Activated naive CD8-positive, alpha-beta T cell treated with anti-CD3 and anti-CD28 coated beads, Interleukin-2, amount 10 ng/mL, durations not matched to agents 7 days and 5 days (primary cell): ENCODE measurements at regions not wholly inside any gene's neighbourhood (a gene's known extent, or its start where the extent isn't known, plus 50 kb on each side); places are given as distances from the start of the nearest gene placed in this dataset.

Experiments used
- ATAC-seq: fragments of 150-1000 bp; cut with Tn5 transposase; one replicate; pipeline ENCODE4 v1.10.0; 2021; ENCODE audit warnings: low read depth, moderate library complexity
- POLR2A ChIA-PET: fragments of 350-600 bp; sonication (Branson Sonifier 250); formaldehyde crosslinking; loops from one replicate; lab custom pipeline; 2021; ENCODE audit warnings: antibody characterized with exemption; lab: Charles Lee
- DNase-seq: peaks from one replicate; pipeline ENCODE4 v3.0.0; 2021
- H3K27ac Mint-ChIP-seq: one replicate; pipeline ENCODE4 v1.8.0; 2022; ENCODE audit warnings: mild to moderate bottlenecking, mixed read lengths
- H3K27me3 Mint-ChIP-seq: one replicate; pipeline ENCODE4 v1.8.0; 2022; ENCODE audit warnings: mild to moderate bottlenecking, moderate library complexity, mixed read lengths
- H3K36me3 Mint-ChIP-seq: one replicate; pipeline ENCODE4 v1.8.0; 2021; ENCODE audit warnings: mild to moderate bottlenecking, mixed read lengths
- H3K4me1 Mint-ChIP-seq: one replicate; pipeline ENCODE4 v1.8.0; 2021; ENCODE audit warnings: mixed read lengths
- H3K4me3 Mint-ChIP-seq: one replicate; pipeline ENCODE4 v1.8.0; 2022; ENCODE audit warnings: mild to moderate bottlenecking, moderate library complexity, mixed read lengths
- H3K9me3 Mint-ChIP-seq: one replicate; pipeline ENCODE4 v1.8.0; 2021; ENCODE audit warnings: mixed read lengths

DNA sequence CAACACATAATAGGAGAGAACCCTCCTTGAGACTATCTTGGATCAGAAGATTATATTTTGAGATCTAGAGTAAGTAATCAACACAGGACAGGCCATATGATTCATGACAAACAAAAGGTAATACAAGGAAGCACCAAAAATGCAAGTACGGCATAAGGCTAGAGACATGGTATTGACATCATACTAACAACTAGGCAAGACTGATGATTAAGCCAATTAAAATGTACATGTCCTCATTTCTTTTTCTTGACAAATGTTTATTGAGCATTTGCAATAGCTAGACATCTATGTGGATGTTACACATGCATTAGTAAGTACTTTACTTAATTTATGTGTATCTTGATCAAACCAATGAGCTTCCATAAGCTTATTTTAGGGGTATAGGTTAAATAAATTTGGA is 695.7 kb upstream of the GALNTL6 start:
- no peak for ATAC-seq
- POLR2A ChIA-PET, result no interaction called here
- Mint-ChIP-seq H3K9me3 (peaks cover 2% of the 10 kb centered on the region), H3K27ac (no peak overlapping the region), H3K27me3 (no peaks in the 10 kb centered on the region), H3K36me3 (no peaks in the 10 kb centered on the region), H3K4me3 (no peak overlapping the region), H3K4me1 (no peaks in the 10 kb centered on the region)
- DNase-seq, result no peak

DNA sequence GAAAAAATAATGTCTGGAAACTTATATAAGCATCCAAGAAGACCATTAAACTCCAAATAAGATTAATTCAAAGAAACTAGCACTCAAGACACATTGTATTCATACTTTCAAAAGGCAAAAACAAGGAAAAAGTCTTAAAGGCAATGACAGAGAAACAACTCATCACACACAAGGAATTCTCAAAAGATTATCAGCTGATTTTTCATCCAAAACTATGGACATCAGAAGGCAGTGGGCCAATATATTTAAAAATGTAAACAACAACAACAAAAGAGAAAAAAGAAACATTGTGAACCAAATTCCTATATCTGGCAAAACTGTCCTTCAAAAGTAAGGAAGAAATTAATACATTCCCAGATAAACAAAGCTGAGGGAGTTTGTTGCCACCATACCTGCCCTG is 711.4 kb upstream of the GALNTL6 start:
- H3K4me3 Mint-ChIP-seq, result no peak overlapping the region

GRCh38 chr4:171087089-171087488 is 726.1 kb upstream of the GALNTL6 start:
- no peaks in the 10 kb centered on the region for H3K36me3 Mint-ChIP-seq
- DNase-seq, result no peak
- POLR2A ChIA-PET, result no interaction called here
- no peaks in the 10 kb centered on the region for H3K4me1 Mint-ChIP-seq
- no peaks in the 10 kb centered on the region for H3K27me3 Mint-ChIP-seq
- no peak overlapping the region for H3K4me3 Mint-ChIP-seq
- H3K27ac Mint-ChIP-seq, result no peak overlapping the region
- no peak for ATAC-seq
- H3K9me3 Mint-ChIP-seq, result peaks cover 7% of the 10 kb centered on the region

More for the DNA sequence above, 711.4 kb upstream of the GALNTL6 start:
- ATAC-seq (no peak), DNase-seq (no peak)
- H3K27ac Mint-ChIP-seq, result no peak overlapping the region
- H3K9me3 Mint-ChIP-seq, result peaks cover 1% of the 10 kb centered on the region
- POLR2A ChIA-PET, result no interaction called here
- no peaks in the 10 kb centered on the region for H3K36me3 Mint-ChIP-seq
- no peaks in the 10 kb centered on the region for H3K27me3 Mint-ChIP-seq
- H3K4me1 Mint-ChIP-seq, result no peaks in the 10 kb centered on the region

- ATAC-seq, result no peak
- no peaks in the 10 kb centered on the region for H3K4me1 Mint-ChIP-seq
- POLR2A ChIA-PET, result no interaction called here
- H3K27me3 Mint-ChIP-seq, result no peaks in the 10 kb centered on the region
- H3K27ac Mint-ChIP-seq, result no peak overlapping the region
- no peaks in the 10 kb centered on the region for H3K36me3 Mint-ChIP-seq
- DNase-seq, result no peak
- no peak overlapping the region for H3K4me3 Mint-ChIP-seq
- H3K9me3 Mint-ChIP-seq, result peaks cover 5% of the 10 kb centered on the region
Observed at GRCh38 chr4:171067422-171067821, 745.8 kb upstream of the GALNTL6 start.

DNA sequence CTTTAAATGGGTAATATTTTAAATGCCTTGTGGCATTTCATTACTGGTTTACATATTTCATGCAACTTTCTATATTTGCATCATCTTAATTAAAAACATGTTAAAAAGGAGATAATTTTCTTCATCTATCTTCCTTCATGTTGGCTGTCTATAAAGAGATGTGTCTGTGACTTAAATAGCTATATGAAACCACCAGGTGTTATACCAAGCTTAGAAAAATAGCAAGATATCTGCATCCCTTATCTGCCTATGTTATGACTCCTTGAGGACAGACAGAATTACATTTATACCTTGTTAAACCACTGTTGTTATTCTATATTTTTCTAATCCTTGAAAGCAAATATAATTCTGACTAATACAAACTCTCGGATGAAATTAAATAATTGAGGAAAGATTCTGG is 763.8 kb upstream of the GALNTL6 start:
- DNase-seq (no peak), ATAC-seq (no peak)
- H3K27me3 Mint-ChIP-seq, result no peaks in the 10 kb centered on the region
- H3K4me3 Mint-ChIP-seq, result no peak overlapping the region
- no peaks in the 10 kb centered on the region for H3K36me3 Mint-ChIP-seq
- H3K27ac Mint-ChIP-seq, result no peak overlapping the region
- no peaks in the 10 kb centered on the region for H3K4me1 Mint-ChIP-seq
- peaks cover 1% of the 10 kb centered on the region for H3K9me3 Mint-ChIP-seq
- POLR2A ChIA-PET, result no interaction called here

GRCh38 chr4:171042989-171043524 is 770.1 kb upstream of the GALNTL6 start:
- no peak for ATAC-seq
- POLR2A ChIA-PET, result no interaction called here
- Mint-ChIP-seq H3K4me3 (no peak overlapping the region), H3K9me3 (peaks cover 4% of the 10 kb centered on the region), H3K4me1 (no peaks in the 10 kb centered on the region), H3K27me3 (no peaks in the 10 kb centered on the region), H3K36me3 (no peaks in the 10 kb centered on the region), H3K27ac (no peak overlapping the region)
- DNase-seq, result no peak

- POLR2A ChIA-PET, result no interaction called here
- no peak for ATAC-seq
- no peak for DNase-seq
- no peaks in the 10 kb centered on the region for H3K36me3 Mint-ChIP-seq
- H3K9me3 Mint-ChIP-seq, result no peaks in the 10 kb centered on the region
- H3K27me3 Mint-ChIP-seq, result no peaks in the 10 kb centered on the region
- H3K27ac Mint-ChIP-seq, result no peak overlapping the region
- H3K4me1 Mint-ChIP-seq, result no peaks in the 10 kb centered on the region
- H3K4me3 Mint-ChIP-seq, result no peak overlapping the region
Observed at GRCh38 chr4:171035909-171036308, 777.3 kb upstream of the GALNTL6 start.

GRCh38 chr4:171031338-171031737 is 781.9 kb upstream of the GALNTL6 start:
- DNase-seq (no peak), ATAC-seq (no peak)
- Mint-ChIP-seq H3K36me3 (no peaks in the 10 kb centered on the region), H3K27ac (no peak overlapping the region), H3K27me3 (no peaks in the 10 kb centered on the region), H3K9me3 (peaks cover 2% of the 10 kb centered on the region), H3K4me1 (no peaks in the 10 kb centered on the region), H3K4me3 (no peak overlapping the region)
- POLR2A ChIA-PET, result no interaction called here

- ATAC-seq (no peak), DNase-seq (no peak)
- Mint-ChIP-seq H3K36me3 (no peaks in the 10 kb centered on the region), H3K4me1 (no peaks in the 10 kb centered on the region), H3K9me3 (peaks cover 2% of the 10 kb centered on the region), H3K27ac (no peak overlapping the region), H3K27me3 (no peaks in the 10 kb centered on the region), H3K4me3 (no peak overlapping the region)
- POLR2A ChIA-PET, result no interaction called here
Observed at GRCh38 chr4:171025776-171026175, 787.4 kb upstream of the GALNTL6 start.

- H3K9me3 Mint-ChIP-seq, result peaks cover 2% of the 10 kb centered on the region
- no peaks in the 10 kb centered on the region for H3K4me1 Mint-ChIP-seq
- H3K27me3 Mint-ChIP-seq, result no peaks in the 10 kb centered on the region
- POLR2A ChIA-PET, result no interaction called here
- H3K4me3 Mint-ChIP-seq, result no peak overlapping the region
- no peak for ATAC-seq
- no peak for DNase-seq
- H3K36me3 Mint-ChIP-seq, result no peaks in the 10 kb centered on the region
- no peak overlapping the region for H3K27ac Mint-ChIP-seq
Observed at GRCh38 chr4:171025343-171025742, 787.9 kb upstream of the GALNTL6 start.

DNA sequence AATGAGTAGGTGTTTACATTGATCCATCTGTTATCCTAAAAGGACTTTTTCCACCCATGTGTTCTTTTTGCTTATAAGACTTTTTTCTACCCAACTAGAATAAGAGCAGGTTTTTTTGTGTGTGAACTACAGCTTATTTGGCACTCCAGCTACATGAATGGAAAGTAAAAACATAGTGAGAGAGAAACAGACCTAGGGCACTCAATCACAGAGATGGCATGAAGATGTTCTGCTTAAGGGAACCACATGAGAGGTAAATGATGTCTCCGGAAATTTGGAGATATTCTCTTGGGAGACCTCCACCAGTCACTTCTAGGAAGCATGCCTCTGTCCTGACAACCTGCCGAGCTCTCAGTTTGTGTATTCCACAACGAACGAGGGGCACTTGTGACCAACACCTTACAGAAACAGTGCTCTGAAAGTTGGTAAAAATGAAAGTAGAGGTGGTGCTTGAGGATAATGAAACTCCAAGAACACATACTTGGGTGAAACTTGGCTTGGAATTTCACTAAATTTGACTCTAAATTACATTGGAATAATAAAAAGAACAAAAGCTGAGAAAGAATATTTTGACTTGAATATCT is 788.4 kb upstream of the GALNTL6 start:
- ATAC-seq, result no peak
- no peak for DNase-seq
- Mint-ChIP-seq H3K27ac (no peak overlapping the region), H3K4me1 (no peaks in the 10 kb centered on the region), H3K27me3 (no peaks in the 10 kb centered on the region), H3K36me3 (no peaks in the 10 kb centered on the region), H3K4me3 (no peak overlapping the region), H3K9me3 (peaks cover 2% of the 10 kb centered on the region)
- POLR2A ChIA-PET, result no interaction called here

- POLR2A ChIA-PET, result no interaction called here
- DNase-seq (no peak), ATAC-seq (no peak)
- Mint-ChIP-seq H3K4me1 (no peaks in the 10 kb centered on the region), H3K9me3 (no peaks in the 10 kb centered on the region), H3K4me3 (no peak overlapping the region), H3K36me3 (no peaks in the 10 kb centered on the region), H3K27me3 (no peaks in the 10 kb centered on the region), H3K27ac (no peak overlapping the region)
Observed at GRCh38 chr4:171022824-171023230, 790.4 kb upstream of the GALNTL6 start.

- no peak for ATAC-seq
Observed at GRCh38 chr4:171017593-171017992, 795.6 kb upstream of the GALNTL6 start.

DNA sequence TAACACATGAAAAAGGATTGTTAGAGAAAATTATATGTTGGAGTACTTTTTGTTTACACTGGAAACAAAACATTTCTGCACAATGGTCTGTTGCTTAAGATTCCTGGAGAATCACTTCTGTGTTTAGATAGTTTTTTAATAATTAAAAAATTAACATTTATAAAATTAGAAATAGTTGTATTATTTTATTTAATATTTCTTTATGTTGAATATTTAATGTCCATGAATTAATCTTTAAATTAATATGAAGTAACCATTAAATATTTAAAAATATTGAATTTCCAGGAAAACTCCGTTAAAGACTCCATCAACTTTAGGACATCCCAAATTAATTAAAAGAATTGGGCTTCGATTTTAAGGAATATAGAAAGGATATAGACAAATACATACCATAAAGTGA is 797.1 kb upstream of the GALNTL6 start:
- Mint-ChIP-seq H3K36me3 (no peaks in the 10 kb centered on the region), H3K27me3 (no peaks in the 10 kb centered on the region), H3K27ac (no peak overlapping the region), H3K9me3 (no peaks in the 10 kb centered on the region), H3K4me3 (no peak overlapping the region), H3K4me1 (no peaks in the 10 kb centered on the region)
- no peak for DNase-seq
- no peak for ATAC-seq
- POLR2A ChIA-PET, result no interaction called here

More at GRCh38 chr4:171017593-171017992, 795.6 kb upstream of the GALNTL6 start:
- Mint-ChIP-seq H3K36me3 (no peaks in the 10 kb centered on the region), H3K27ac (no peak overlapping the region), H3K4me3 (no peak overlapping the region), H3K27me3 (no peaks in the 10 kb centered on the region), H3K9me3 (no peaks in the 10 kb centered on the region), H3K4me1 (no peaks in the 10 kb centered on the region)
- DNase-seq, result no peak
- POLR2A ChIA-PET, result no interaction called here
